ENCODE measurements at regions not wholly inside any gene's neighbourhood (a gene's known extent, or its start where the extent isn't known, plus 50 kb on each side); places are given as distances from the start of the nearest gene placed in this dataset.

- in situ Hi-C loops (cut with HindIII; ENCODE audit: extremely low pct_ligation_motif_present, low pct_unique_long_range_greater_than_20kb) (no loop called here), intact Hi-C loops (cut with micrococcal nuclease; ENCODE audit: unreplicated experiment) (no loop called here)
- Histone ChIP-seq H3K9ac (ENCODE audit: insufficient read depth, low read depth, low read length) (no peak overlapping the region), H4K20me1 (ENCODE audit: insufficient read depth, low read length) (no peaks in the 10 kb centered on the region), H3K27ac (ENCODE audit: extremely low read length, insufficient read depth, low read length) (no peak overlapping the region), H3K36me3 (replicated peaks in 1 of 2; ENCODE audit: control insufficient read depth in 1 of 2, insufficient read depth in 2 of 2, low read length in 2 of 2) (no peaks in the 10 kb centered on the region), H3K27me3 (ENCODE audit: control insufficient read depth in 1 of 2, insufficient read depth in 2 of 2, low read length in 2 of 2) (no peaks in the 10 kb centered on the region), H2AFZ (ENCODE audit: low read length) (no peak overlapping the region), H3K4me1 (ENCODE audit: insufficient read depth, low read length) (peaks cover 9% of the 10 kb centered on the region; the same call in 1 of the 2 replicates), H3K4me2 (ENCODE audit: low read depth, low read length) (no peak overlapping the region), H3K4me3 (replicated peaks in 1 of 3; ENCODE audit: insufficient read depth in 1 of 3, low read depth in 2 of 3, low read length in 3 of 3) (no peak overlapping the region), H3K9me3 (ENCODE audit: low read length) (no peaks in the 10 kb centered on the region), H3K79me2 (ENCODE audit: insufficient read depth, low read length) (no peaks in the 10 kb centered on the region)
- no peak for TF ChIP-seq CSRNP1 (CRISPR knock-in tag; IDR thresholded peaks at IDR 0.05)
- TF ChIP-seq ZNF766 (CRISPR knock-in tag; IDR thresholded peaks at IDR 0.05; ENCODE audit: borderline replicate concordance), result no peak
- no TSS peak for BruUV-seq (replicated peaks)
- ChIA-PET CTCF (ENCODE audit: low intra/inter-chr PET ratio, low total read pairs) (no interaction called here), POLR2A (no interaction called here)
- FAIRE-seq, result no peak
- ATAC-seq, result no peak
- DNase-seq (ENCODE audit: low spot score), result no peak
- WGBS (ENCODE audit: low lambda C conversion rate), result 31% methylated on average over 2 of the region's 2 CpGs
These were observed 60.3 kb upstream of the TBL1XR1 start for GRCh38 chr3:177257625-177258024.

GRCh38 chr3:177262396-177262795 lies 65.1 kb upstream of the TBL1XR1 start:
- ATAC-seq, result no peak
- BruUV-seq (replicated peaks), result no TSS peak
- WGBS (ENCODE audit: low lambda C conversion rate), result 69% methylated on average over 5 of the region's 5 CpGs
- TF ChIP-seq, protein P1, sequence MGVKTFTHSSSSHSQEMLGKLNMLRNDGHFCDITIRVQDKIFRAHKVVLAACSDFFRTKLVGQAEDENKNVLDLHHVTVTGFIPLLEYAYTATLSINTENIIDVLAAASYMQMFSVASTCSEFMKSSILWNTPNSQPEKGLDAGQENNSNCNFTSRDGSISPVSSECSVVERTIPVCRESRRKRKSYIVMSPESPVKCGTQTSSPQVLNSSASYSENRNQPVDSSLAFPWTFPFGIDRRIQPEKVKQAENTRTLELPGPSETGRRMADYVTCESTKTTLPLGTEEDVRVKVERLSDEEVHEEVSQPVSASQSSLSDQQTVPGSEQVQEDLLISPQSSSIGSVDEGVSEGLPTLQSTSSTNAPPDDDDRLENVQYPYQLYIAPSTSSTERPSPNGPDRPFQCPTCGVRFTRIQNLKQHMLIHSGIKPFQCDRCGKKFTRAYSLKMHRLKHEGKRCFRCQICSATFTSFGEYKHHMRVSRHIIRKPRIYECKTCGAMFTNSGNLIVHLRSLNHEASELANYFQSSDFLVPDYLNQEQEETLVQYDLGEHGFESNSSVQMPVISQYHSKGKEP (CRISPR knock-in tag; IDR thresholded peaks at IDR 0.05), result no peak
- TF ChIP-seq FOXM1 (CRISPR knock-in tag; IDR thresholded peaks at IDR 0.05) (no peak), ZNF670 (CRISPR knock-in tag; IDR thresholded peaks at IDR 0.05; ENCODE audit: borderline replicate concordance) (no peak), ESRRA (CRISPR knock-in tag; IDR thresholded peaks at IDR 0.05; ENCODE audit: low read depth) (no peak), ZNF264 (CRISPR knock-in tag; IDR thresholded peaks at IDR 0.05) (no peak), ZFP37 (CRISPR knock-in tag; IDR thresholded peaks at IDR 0.05; ENCODE audit: borderline replicate concordance) (no peak)

More at GRCh38 chr3:177262396-177262795, 65.1 kb upstream of the TBL1XR1 start:
- H3K9ac ChIP-seq (ENCODE audit: insufficient read depth, low read depth, low read length), result no peak overlapping the region
- POLR2A ChIA-PET, result no interaction called here
- H3K79me2 ChIP-seq (ENCODE audit: insufficient read depth, low read length), result no peaks in the 10 kb centered on the region
- H3K27ac ChIP-seq (ENCODE audit: extremely low read length, insufficient read depth, low read length), result no peak overlapping the region
- no peak overlapping the region for H3K4me2 ChIP-seq (ENCODE audit: low read depth, low read length)
- CTCF ChIA-PET (ENCODE audit: low intra/inter-chr PET ratio, low total read pairs), result no interaction called here
- H3K9me3 ChIP-seq (ENCODE audit: low read length), result no peaks in the 10 kb centered on the region
- H3K27me3 ChIP-seq (ENCODE audit: control insufficient read depth in 1 of 2, insufficient read depth in 2 of 2, low read length in 2 of 2), result no peaks in the 10 kb centered on the region
- H3K36me3 ChIP-seq (replicated peaks in 1 of 2; ENCODE audit: control insufficient read depth in 1 of 2, insufficient read depth in 2 of 2, low read length in 2 of 2), result no peaks in the 10 kb centered on the region
- no peaks in the 10 kb centered on the region for H4K20me1 ChIP-seq (ENCODE audit: insufficient read depth, low read length)
- peak; percentile 27 for DNase-seq (ENCODE audit: low spot score)
- H2AFZ ChIP-seq (ENCODE audit: low read length), result no peak overlapping the region
- in situ Hi-C loops (cut with HindIII; ENCODE audit: extremely low pct_ligation_motif_present, low pct_unique_long_range_greater_than_20kb) (no loop called here), intact Hi-C loops (cut with micrococcal nuclease; ENCODE audit: unreplicated experiment) (no loop called here)
- peaks cover 6% of the 10 kb centered on the region; the same call in 1 of the 2 replicates for H3K4me1 ChIP-seq (ENCODE audit: insufficient read depth, low read length)
- H3K4me3 ChIP-seq (replicated peaks in 1 of 3; ENCODE audit: insufficient read depth in 1 of 3, low read depth in 2 of 3, low read length in 3 of 3), result no peak overlapping the region
- no peak for FAIRE-seq
